Progenitor cell of endocrine pancreas (in vitro differentiated cells): ENCODE measurements at regions not wholly inside any gene's neighbourhood (a gene's known extent, or its start where the extent isn't known, plus 50 kb on each side); places are given as distances from the start of the nearest gene placed in this dataset.

Source experiments
- DNase-seq: peaks from one replicate; pipeline ENCODE4 v3.0.0; 2021; ENCODE audit warnings: low spot score; ENCODE audit not compliant: unreplicated experiment
- H3K27ac Mint-ChIP-seq: 2 replicates; pipeline ENCODE4 v1.8.0; 2021; ENCODE audit warnings: mild to moderate bottlenecking, moderate library complexity, mixed read lengths
- H3K27me3 Mint-ChIP-seq: 2 replicates; pipeline ENCODE4 v1.8.0; 2021; ENCODE audit warnings: mixed read lengths
- H3K36me3 Mint-ChIP-seq: 2 replicates; pipeline ENCODE4 v1.8.0; 2022; ENCODE audit warnings: mixed read lengths; ENCODE audit not compliant: insufficient read depth
- H3K4me1 Mint-ChIP-seq: 2 replicates; pipeline ENCODE4 v1.8.0; 2021; ENCODE audit warnings: low read depth, mixed read lengths
- H3K4me3 Mint-ChIP-seq: 2 replicates; pipeline ENCODE4 v1.8.0; 2021; ENCODE audit warnings: low read depth, mild to moderate bottlenecking, moderate library complexity, mixed read lengths
- H3K9me3 Mint-ChIP-seq: 2 replicates; pipeline ENCODE4 v1.8.0; 2021; ENCODE audit warnings: low read depth, mixed read lengths
- CTCF ChIP-seq: fragments of 200-600 bp; sonication (generic); IDR thresholded peaks from one replicate; pipeline ENCODE4 v1.5.0; 2021; ENCODE audit warnings: antibody characterized with exemption, mild to moderate bottlenecking; ENCODE audit not compliant: unreplicated experiment

- no peak for DNase-seq
- no peaks in the 10 kb centered on the region for H3K4me1 Mint-ChIP-seq
- H3K9me3 Mint-ChIP-seq = no peaks in the 10 kb centered on the region
- H3K4me3 Mint-ChIP-seq = no peak overlapping the region
- no peak overlapping the region for H3K27ac Mint-ChIP-seq
- no peaks in the 10 kb centered on the region for H3K36me3 Mint-ChIP-seq
- TF ChIP-seq CTCF = no peak
- H3K27me3 Mint-ChIP-seq = peaks cover 10% of the 10 kb centered on the region
Observed at GRCh38 chr5:115024922-115025321, 144.8 kb downstream of the TRIM36 start.

- Mint-ChIP-seq H3K4me1 (no peaks in the 10 kb centered on the region), H3K27ac (no peak overlapping the region), H3K4me3 (no peak overlapping the region), H3K27me3 (peaks cover 10% of the 10 kb centered on the region), H3K36me3 (no peaks in the 10 kb centered on the region), H3K9me3 (no peaks in the 10 kb centered on the region)
- no peak for TF ChIP-seq CTCF
- DNase-seq = no peak
Observed at GRCh38 chr5:115022303-115022702, 147.4 kb downstream of the TRIM36 start.

GRCh38 chr5:115016646-115017045 is 153.1 kb downstream of the TRIM36 start:
- no peak for TF ChIP-seq CTCF

GRCh38 chr5:114999176-114999575 is 170.5 kb downstream of the TRIM36 start:
- no peak for TF ChIP-seq CTCF
- Mint-ChIP-seq H3K4me3 (no peak overlapping the region), H3K36me3 (no peaks in the 10 kb centered on the region), H3K27me3 (no peaks in the 10 kb centered on the region), H3K4me1 (no peaks in the 10 kb centered on the region), H3K27ac (no peak overlapping the region), H3K9me3 (no peaks in the 10 kb centered on the region)
- no peak for DNase-seq

More at GRCh38 chr5:115016646-115017045, 153.1 kb downstream of the TRIM36 start:
- Mint-ChIP-seq H3K4me3 (no peak overlapping the region), H3K9me3 (no peaks in the 10 kb centered on the region), H3K4me1 (peaks cover 5% of the 10 kb centered on the region), H3K27ac (no peak overlapping the region), H3K36me3 (no peaks in the 10 kb centered on the region), H3K27me3 (no peaks in the 10 kb centered on the region)
- no peak for DNase-seq

GRCh38 chr5:114989512-114989911 is 180.2 kb downstream of the TRIM36 start:
- no peak for DNase-seq
- Mint-ChIP-seq H3K27ac (no peak overlapping the region), H3K4me1 (peaks cover 1% of the 10 kb centered on the region), H3K4me3 (no peak overlapping the region), H3K27me3 (no peaks in the 10 kb centered on the region), H3K9me3 (no peaks in the 10 kb centered on the region), H3K36me3 (no peaks in the 10 kb centered on the region)
- TF ChIP-seq CTCF = no peak
